RPMI8226 (cell line): ENCODE measurements at regions not wholly inside any gene's neighbourhood (a gene's known extent, or its start where the extent isn't known, plus 50 kb on each side); places are given as distances from the start of the nearest gene placed in this dataset.

Experiments used
- DNase-seq: peaks from one replicate; pipeline ENCODE4 v3.0.0-alpha.2; 2015

DNA sequence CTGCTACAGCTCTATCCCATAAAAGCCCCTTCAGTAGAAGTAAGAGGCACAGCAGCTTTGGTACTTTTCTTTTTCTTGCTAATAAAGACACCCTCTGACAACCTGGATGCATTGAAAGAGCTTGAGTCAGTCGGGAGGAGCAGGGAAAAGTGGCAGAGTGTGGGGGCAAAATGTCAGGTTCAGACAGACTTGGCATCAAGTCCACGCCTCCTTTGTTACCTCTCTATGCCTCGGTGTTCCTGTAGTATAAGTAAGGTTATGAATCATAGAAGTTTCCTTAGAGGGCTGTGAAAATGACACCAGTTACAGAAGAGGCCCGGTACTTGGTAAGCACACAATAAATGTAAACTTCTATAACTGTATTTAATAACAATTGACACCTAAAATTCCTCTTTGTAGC, 133.9 kb downstream of the ESM1 start:
- DNase-seq, result no peak

DNA sequence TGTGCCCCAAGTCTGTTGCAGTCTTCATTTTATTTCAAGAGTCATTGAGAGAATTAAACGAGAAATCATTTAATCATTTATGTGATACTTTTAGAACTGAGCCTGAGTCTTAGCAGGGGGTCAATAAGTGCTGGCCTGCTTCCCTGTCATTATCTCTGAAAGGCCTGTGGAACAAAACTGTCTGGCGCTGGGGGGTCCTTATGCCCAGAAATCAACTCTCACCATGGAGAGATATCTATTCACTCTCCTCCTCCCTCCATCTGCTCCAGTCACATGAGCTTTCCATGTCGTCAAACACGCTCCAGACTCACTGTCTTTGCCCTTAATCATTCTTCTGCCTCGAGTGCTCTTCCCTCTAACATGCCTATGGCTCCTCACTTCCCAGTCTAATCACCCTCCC, 136.8 kb downstream of the ESM1 start:
- no peak for DNase-seq

DNA sequence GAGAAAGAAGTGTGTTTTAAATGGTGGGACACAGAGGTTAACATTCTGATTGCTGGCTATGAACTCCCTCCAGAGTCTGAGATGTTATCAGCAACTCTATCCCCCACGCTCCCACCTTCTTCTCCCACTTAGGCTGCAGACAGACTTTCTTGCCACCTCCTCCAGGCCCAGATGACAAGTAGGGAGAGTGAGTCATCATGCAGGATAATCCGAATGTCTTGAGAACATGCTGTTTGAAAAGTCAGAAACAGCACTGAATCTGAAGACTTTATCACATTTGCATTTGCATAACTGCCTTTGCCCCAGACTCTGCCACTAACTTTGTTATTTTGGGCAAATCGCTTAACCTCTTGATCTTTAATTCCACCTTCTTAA, 139.8 kb downstream of the ESM1 start:
- no peak for DNase-seq

- DNase-seq, result peak; percentile 74
Observed at GRCh38 chr5:54844905-54845566, 140.4 kb downstream of the ESM1 start.

GRCh38 chr5:54844266-54844665, 141.1 kb downstream of the ESM1 start:
- DNase-seq, result no peak

GRCh38 chr5:54841481-54841880, 143.9 kb downstream of the ESM1 start:
- no peak for DNase-seq

GRCh38 chr5:54838843-54839242, 146.6 kb downstream of the ESM1 start:
- DNase-seq, result no peak

GRCh38 chr5:54837981-54838380, 147.4 kb downstream of the ESM1 start:
- DNase-seq, result no peak

DNA sequence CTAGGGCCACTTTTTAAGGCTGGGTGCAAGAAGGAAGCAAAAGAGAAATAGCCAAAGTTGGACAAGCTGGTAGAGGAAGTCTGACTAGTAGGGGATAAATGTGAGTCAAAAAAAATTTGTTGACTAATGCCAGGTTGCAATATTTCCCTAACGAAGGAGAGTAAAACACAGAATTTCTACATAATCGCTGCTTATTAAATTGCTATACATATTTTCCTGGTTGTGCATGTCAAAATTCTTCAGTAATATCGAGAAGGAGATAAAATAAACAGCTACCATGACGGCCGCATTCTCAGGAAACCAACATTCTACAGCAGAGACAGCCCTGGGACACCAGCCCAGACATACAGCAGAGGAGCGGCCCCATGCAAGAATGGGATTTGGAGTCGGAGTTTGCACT, 148.3 kb downstream of the ESM1 start:
- no peak for DNase-seq

- DNase-seq, result no peak
Observed at GRCh38 chr5:54835647-54836046, 149.7 kb downstream of the ESM1 start.

- no peak for DNase-seq
Observed at GRCh38 chr5:54834121-54834842, 151.1 kb downstream of the ESM1 start.

- no peak for DNase-seq
Observed at GRCh38 chr5:54833590-54833989, 151.8 kb downstream of the ESM1 start.

- DNase-seq, result no peak
Observed at GRCh38 chr5:54832858-54833257, 152.5 kb downstream of the ESM1 start.

DNA sequence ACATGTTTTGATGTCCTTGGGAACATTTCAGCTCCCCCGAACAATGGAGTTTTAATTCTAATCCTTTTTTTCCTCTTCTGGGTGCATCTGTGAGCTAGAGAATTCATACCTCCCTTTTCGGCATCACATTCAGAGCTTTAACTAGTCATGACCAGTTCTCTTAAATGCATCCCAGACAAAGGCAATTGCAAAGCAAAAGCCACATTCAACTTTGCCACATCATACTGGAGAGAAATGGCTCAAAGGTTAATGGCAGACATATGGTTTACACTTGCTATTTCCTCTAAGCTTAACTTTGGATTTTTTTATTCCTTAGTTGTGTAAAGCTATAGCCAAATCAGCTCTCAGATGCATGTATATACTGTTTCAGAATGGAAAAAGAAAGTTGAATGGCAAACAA, 153.3 kb downstream of the ESM1 start:
- DNase-seq, result no peak

DNA sequence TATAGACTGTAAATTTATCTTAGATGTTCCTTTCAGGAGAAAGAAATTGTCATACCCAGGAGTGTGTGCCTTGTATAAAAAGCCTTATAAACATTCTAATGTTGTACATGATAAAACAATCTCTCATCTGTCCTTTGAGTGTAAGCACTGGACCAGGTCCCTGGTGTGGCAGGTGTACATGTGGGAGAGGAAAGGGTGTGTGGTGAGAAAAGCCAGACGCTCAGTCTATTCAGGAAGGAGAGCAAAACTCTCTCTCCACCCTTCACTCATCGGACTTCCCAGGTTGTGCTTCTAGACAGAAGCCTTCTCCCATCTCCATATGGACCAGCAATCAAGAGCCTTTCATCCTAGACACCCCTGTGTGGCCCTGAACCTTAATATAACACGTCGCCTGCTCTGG, 154.2 kb downstream of the ESM1 start:
- no peak for DNase-seq

- no peak for DNase-seq
Observed at GRCh38 chr5:54829676-54830535, 155.5 kb downstream of the ESM1 start.

GRCh38 chr5:54829102-54829501, 156.3 kb downstream of the ESM1 start:
- DNase-seq, result no peak

DNA sequence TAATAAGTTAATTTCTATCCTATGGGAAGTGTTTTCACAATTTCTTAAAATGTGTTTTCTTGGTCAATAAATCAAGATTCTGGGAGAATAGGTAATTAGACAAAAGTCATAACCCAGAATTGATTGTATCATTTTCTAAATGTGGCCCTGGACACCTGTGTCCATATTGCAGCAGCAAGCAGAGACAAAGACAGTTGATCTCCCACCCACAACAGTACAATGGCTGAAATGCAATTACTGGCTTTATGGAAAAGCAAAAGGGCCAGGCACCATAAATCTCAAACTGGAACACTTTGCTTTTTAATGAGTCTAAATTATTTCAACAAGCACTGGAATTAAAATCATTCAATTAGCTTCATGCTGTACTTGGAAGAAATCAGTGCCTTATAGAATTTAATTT, 157.2 kb downstream of the ESM1 start:
- DNase-seq, result no peak

DNA sequence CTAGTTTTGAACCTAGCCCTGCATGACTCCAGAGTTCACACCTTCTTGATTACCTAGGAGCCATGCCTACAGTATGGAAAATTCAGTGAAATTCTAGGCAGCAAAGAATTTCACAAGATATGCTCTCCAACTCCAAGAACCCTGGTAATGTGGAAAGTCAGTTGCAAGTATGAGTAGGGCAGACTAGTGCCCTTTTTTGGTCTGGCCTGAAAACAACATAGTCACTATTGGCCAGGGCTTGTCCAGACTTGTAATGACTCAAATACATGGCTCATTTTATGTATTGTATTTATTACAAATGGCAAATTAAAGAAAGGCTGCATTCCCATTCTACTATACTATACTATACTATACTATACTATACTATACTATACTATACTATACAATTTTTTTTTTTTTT, 160.4 kb downstream of the ESM1 start:
- no peak for DNase-seq

DNA sequence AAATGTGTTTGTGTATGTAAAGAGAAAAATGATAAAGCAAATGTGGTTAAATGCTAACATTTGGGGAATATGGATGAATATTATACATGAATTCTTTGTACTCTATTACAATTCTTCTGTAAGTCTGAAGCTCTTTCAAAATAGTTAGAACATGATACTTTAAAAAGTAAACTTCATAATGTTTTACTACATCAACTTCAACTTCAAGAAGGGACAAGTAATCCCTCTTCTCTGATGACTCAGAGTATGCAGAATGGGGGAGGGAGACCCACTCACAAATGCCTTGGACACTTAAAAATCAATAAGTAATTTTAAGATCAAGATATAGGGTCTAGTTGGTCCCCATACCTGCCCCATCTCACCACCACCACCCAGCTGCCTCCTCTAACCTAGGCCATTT, 162.4 kb downstream of the ESM1 start:
- DNase-seq, result no peak

DNA sequence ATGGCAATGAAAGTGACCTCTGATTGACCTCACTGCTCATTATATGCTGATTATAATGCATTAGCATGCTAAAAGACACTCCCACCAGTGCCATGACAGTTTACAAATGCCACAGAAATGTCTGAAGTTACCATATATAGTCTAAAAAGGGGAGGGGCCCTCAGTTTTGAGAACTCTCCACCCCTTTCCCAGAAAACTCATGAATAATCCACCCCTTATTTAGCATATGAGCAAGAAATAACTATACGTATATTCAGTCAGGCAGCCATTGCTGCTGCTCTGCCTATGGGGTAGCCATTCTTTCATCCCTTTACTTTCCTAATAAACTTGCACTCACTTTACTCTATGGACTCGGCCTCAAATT, 163.1 kb downstream of the ESM1 start:
- no peak for DNase-seq

DNA sequence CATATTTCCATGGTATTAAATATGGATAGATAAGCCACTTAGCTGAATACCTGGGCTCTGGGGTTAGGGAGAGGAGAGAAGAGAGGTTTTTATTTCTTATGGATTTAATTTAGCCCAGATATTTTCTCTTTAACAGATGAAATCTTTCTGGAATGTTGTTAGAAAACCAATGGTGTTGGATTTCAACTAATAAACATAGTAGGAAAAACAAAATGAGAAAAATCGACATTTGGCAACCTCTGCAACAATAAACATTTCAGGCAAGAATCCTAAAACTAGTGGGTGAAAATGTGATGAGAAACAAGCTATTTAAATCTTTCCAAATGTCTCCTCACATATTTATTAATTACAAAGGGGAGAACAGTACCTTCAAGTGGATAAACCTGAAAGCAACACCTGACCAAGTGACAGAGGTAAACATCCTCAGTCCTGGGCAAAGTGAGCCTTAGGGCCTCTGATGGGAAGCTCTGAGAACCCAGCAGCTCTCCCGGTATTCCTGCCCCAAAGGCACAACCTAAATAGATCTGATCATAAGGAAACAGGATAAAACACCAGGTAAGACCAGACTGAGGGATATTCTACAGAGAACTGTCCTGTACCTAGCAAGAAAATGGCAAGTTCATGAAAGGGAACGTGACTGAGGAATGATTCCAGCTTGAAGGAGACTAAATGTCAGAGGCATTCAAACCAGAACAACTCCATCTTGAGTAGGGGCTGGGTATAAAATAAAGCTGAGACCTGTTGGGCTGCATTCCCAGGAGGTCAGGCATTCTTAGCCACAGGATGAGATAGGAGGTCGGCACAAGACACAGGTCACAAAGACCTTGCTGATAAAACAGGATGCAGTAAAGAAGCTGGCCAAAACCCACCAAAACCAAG, 163.7 kb downstream of the ESM1 start:
- DNase-seq, result no peak
